Activated T-helper 2 cell treated with anti-CD3 and anti-CD28 coated beads, Interferon-gamma antibody, Interleukin-2, Interleukin-4, amounts not matched to agents 10 μg/mL and 5 μg/mL and 100 μg/mL, durations not matched to agents 14 hours and 24 hours and 36 hours (primary cell): ENCODE measurements at regions not wholly inside any gene's neighbourhood (a gene's known extent, or its start where the extent isn't known, plus 50 kb on each side); places are given as distances from the start of the nearest gene placed in this dataset.

Source experiments
- DNase-seq: peaks from one replicate; pipeline ENCODE4 v3.0.0; 2021; ENCODE audit warnings: low spot score
- H3K27ac Mint-ChIP-seq: one replicate; pipeline ENCODE4 v1.8.0; 2021; ENCODE audit warnings: mixed read lengths
- H3K27me3 Mint-ChIP-seq: one replicate; pipeline ENCODE4 v1.8.0; 2021; ENCODE audit warnings: low read depth, mixed read lengths
- H3K36me3 Mint-ChIP-seq: one replicate; pipeline ENCODE4 v1.8.0; 2021; ENCODE audit warnings: low read depth, mixed read lengths
- H3K4me1 Mint-ChIP-seq: one replicate; pipeline ENCODE4 v1.8.0; 2021; ENCODE audit warnings: low read depth, mixed read lengths
- H3K4me3 Mint-ChIP-seq: one replicate; pipeline ENCODE4 v1.8.0; 2021; ENCODE audit warnings: low read depth, mild to moderate bottlenecking, moderate library complexity, mixed read lengths
- H3K9me3 Mint-ChIP-seq: one replicate; pipeline ENCODE4 v1.8.0; 2021; ENCODE audit warnings: mixed read lengths
- intact Hi-C: fragments of 100-400 bp; cut with micrococcal nuclease; formaldehyde crosslinking; loops from one replicate; pipeline ENCODE4 v1.15.1; 2023

DNA sequence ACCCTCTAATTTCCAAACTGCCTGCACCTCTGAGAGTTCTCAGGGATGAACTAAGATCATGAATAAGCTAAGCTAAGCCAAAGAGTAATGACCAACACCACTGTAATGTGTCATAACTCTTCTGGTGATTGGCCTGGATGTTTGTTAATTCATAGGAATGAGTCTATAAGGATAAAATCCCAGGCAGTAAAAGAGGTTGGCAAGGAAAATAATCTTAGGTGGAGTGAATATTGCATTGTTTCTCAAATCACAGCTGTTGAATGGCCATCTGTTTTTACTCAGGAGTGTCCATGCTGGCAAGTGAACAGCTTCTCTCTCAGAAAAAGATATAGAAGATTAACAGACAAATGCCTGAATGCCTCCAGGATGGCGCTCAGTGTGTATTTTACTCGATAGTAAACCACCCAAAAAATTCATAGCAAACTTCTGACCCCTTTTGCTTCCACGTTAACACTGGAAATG, 60.8 kb upstream of the GLS start:
- DNase-seq = no peak
- Mint-ChIP-seq H3K36me3 (no peaks in the 10 kb centered on the region), H3K9me3 (peaks cover 17% of the 10 kb centered on the region), H3K4me1 (no peaks in the 10 kb centered on the region), H3K4me3 (no peak overlapping the region), H3K27ac (no peak overlapping the region), H3K27me3 (no peaks in the 10 kb centered on the region)
- intact Hi-C loops = no loop called here

DNA sequence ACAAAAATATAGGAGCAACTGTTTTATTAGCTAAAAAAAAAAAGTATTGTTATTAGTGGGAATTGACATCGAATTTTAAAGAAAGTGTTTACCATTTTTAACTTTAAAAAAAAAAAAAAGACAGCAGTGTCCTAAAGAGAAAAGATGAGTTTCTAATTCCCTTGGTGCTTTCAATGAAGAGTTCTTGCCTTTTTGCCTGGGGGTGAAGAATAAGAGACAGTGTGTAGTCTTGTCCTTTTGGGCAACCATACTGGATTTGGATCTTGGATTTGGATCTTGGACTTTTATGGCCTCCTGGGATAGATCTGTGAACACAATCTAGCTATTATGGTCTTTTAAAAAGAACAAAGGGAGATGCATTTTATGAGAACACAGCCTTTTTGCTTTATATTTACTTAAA, 60.2 kb upstream of the GLS start:
- H3K27ac Mint-ChIP-seq = no peak overlapping the region

DNA sequence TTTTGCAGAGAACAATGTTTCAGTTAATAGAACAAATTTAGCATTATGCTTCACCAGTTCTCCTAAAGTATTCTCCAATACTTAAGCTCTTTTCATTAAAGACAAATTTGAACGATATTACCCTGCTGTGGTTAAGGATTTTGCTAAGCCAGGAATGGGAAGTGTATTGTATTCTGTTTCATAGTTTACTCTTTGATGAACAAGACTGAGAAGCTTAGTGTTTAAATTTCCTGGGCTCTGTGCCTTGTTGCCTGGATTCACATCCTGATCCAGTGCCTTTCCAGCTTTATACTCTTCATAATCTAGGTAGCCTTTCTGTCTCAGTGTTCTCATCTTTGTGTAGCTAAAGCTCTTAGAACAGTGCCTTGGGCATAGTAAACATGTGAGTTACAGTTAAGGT, 58.6 kb upstream of the GLS start:
- DNase-seq = no peak
- no peaks in the 10 kb centered on the region for H3K36me3 Mint-ChIP-seq
- H3K4me3 Mint-ChIP-seq = no peak overlapping the region
- H3K9me3 Mint-ChIP-seq = peaks cover 6% of the 10 kb centered on the region
- intact Hi-C loops = no loop called here
- peaks cover 2% of the 10 kb centered on the region for H3K27me3 Mint-ChIP-seq
- H3K4me1 Mint-ChIP-seq = no peaks in the 10 kb centered on the region
- no peak overlapping the region for H3K27ac Mint-ChIP-seq

More for the DNA sequence above, 60.2 kb upstream of the GLS start:
- Mint-ChIP-seq H3K4me3 (no peak overlapping the region), H3K27me3 (no peaks in the 10 kb centered on the region), H3K9me3 (peaks cover 17% of the 10 kb centered on the region), H3K36me3 (no peaks in the 10 kb centered on the region), H3K4me1 (no peaks in the 10 kb centered on the region)
- DNase-seq = no peak
- intact Hi-C loops = no loop called here

DNA sequence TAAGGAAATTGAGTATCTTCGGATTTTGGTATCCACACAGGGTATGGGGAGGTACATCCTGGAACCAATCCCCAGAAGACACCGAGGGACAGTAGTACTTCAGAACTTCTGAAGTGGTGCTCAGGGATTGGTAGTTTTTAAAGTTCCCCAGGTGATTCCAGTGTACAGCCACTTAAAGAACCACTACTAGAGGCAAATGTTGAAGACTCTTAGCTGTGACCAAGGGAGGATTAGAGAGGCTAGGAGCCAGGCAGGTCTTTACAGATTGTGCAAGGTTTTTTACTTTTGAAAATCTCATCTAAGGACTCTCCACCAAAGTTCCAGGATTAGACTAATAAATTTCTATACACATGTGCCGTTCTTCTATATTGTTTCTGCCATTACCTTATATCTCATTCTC, 52.9 kb upstream of the GLS start:
- H3K27me3 Mint-ChIP-seq = peaks cover 8% of the 10 kb centered on the region
- no peak for DNase-seq
- H3K36me3 Mint-ChIP-seq = no peaks in the 10 kb centered on the region
- intact Hi-C loops = no loop called here
- no peaks in the 10 kb centered on the region for H3K9me3 Mint-ChIP-seq
- H3K4me3 Mint-ChIP-seq = no peak overlapping the region
- H3K4me1 Mint-ChIP-seq = no peaks in the 10 kb centered on the region
- H3K27ac Mint-ChIP-seq = no peak overlapping the region

DNA sequence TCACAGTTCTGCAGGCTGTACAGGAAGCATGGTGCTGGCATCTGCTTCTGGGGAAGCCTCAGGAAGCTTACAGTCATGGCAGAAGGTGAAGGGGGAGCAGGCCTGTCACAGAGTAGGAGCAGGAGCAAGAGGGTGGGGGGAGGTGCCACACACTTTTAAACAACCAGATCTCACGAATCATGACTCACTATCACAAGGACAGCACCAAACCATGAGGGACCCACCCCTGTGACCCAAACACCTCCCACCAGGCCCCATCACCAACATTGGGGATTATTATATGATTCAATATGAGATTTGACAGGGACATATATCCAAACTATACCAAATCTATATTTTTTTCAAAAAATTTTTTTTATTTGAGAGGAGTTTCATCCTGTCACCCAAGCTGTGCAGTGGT, 51.0 kb upstream of the GLS start:
- Mint-ChIP-seq H3K4me1 (no peaks in the 10 kb centered on the region), H3K4me3 (no peak overlapping the region), H3K27me3 (peaks cover 14% of the 10 kb centered on the region), H3K27ac (no peak overlapping the region), H3K9me3 (no peaks in the 10 kb centered on the region), H3K36me3 (no peaks in the 10 kb centered on the region)
- no peak for DNase-seq
- intact Hi-C loops = no loop called here
